GM23338 (cell line): ENCODE measurements at regions not wholly inside any gene's neighbourhood (a gene's known extent, or its start where the extent isn't known, plus 50 kb on each side); places are given as distances from the start of the nearest gene placed in this dataset.

Source experiments
- CREB1 ChIP-seq: fragments of 250-450 bp; sonication (Bioruptor Pico); IDR thresholded peaks from 2 replicates; pipeline ENCODE4 v1.5.0; 2020; ENCODE audit warnings: low read depth, mild to moderate bottlenecking, moderate library complexity
- CTCF ChIP-seq, 2 experiments: fragments of 200-600 bp in 1 of 2; sonication (generic) in 1 of 2; conservative IDR thresholded peaks; 2 replicates each; pipeline versions ENCODE4 v1.5.1 to v1.6.1; 2016 to 2017; ENCODE audit warnings: antibody characterized with exemption in 2 of 2, low read depth in 2 of 2, mild to moderate bottlenecking in 2 of 2, moderate library complexity in 1 of 2
- EZH2 ChIP-seq: fragments of 200-600 bp; sonication (generic); IDR thresholded peaks from one replicate; pipeline ENCODE4 v1.8.0; 2017; ENCODE audit warnings: antibody characterized with exemption, mild to moderate bottlenecking, low read depth; ENCODE audit not compliant: unreplicated experiment
- EZH2phosphoT487 ChIP-seq: fragments of 200-600 bp; sonication (generic); IDR thresholded peaks from one replicate; pipeline ENCODE4 v1.8.1; 2018; ENCODE audit warnings: antibody characterized with exemption; ENCODE audit not compliant: unreplicated experiment
- NANOG ChIP-seq: IDR thresholded peaks from 2 replicates; pipeline ENCODE4 v1.6.1; 2016; ENCODE audit warnings: antibody characterized with exemption, borderline replicate concordance
- POLR2AphosphoS5 ChIP-seq: IDR thresholded peaks from 2 replicates; pipeline ENCODE4 v1.6.1; 2016; ENCODE audit warnings: antibody characterized with exemption, low read depth
- STAT1 ChIP-seq: IDR thresholded peaks from one replicate; pipeline ENCODE4 v1.6.1; 2016; ENCODE audit warnings: antibody characterized with exemption; ENCODE audit not compliant: unreplicated experiment
- ZNF114 ChIP-seq: fragments of 250-450 bp; sonication (Bioruptor Pico); IDR thresholded peaks from 2 replicates; pipeline ENCODE4 v1.5.0; 2020; ENCODE audit warnings: mild to moderate bottlenecking, moderate library complexity
- ZNF331 ChIP-seq: fragments of 250-450 bp; sonication (Bioruptor Pico); IDR thresholded peaks from 2 replicates; pipeline ENCODE4 v1.5.0; 2020; ENCODE audit warnings: low read depth, mild to moderate bottlenecking, moderate library complexity
- TF ChIP-seq, protein P1 (sequence below): IDR thresholded peaks from one replicate; pipeline ENCODE4 v1.6.1; 2018; ENCODE audit warnings: antibody characterized with exemption; ENCODE audit not compliant: unreplicated experiment

DNA sequence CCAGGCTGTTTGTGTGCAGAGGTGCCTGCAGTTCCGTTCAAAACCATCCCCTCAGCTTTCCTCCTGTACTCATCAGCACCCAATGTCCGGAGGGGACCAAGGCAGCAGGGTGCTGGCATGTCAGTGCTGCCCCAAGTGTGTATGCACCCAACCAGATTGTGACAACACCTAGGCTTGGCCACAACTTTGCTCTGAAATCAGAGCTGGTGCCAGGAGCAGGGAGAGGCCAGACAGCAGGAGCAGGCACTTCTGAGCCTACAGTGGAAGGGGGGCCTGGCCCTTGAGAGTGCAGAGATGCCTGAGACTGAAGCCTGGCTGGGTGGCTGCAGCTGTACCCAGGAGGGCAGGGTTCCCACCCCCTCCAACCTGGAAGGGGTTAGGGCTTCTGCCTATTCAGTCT is 56.5 kb upstream of the RASGEF1B start:
- TF ChIP-seq POLR2AphosphoS5 (no peak), CTCF (conservative IDR thresholded peaks at IDR 0.05; ENCODE audit: low read depth in 2 of 2) (no peak), ZNF114 (CRISPR knock-in tag) (no peak), EZH2 (no peak), CREB1 (CRISPR knock-in tag) (no peak), EZH2phosphoT487 (no peak), NANOG (no peak), ZNF331 (CRISPR knock-in tag) (no peak), STAT1 (no peak)
- TF ChIP-seq, protein P1, sequence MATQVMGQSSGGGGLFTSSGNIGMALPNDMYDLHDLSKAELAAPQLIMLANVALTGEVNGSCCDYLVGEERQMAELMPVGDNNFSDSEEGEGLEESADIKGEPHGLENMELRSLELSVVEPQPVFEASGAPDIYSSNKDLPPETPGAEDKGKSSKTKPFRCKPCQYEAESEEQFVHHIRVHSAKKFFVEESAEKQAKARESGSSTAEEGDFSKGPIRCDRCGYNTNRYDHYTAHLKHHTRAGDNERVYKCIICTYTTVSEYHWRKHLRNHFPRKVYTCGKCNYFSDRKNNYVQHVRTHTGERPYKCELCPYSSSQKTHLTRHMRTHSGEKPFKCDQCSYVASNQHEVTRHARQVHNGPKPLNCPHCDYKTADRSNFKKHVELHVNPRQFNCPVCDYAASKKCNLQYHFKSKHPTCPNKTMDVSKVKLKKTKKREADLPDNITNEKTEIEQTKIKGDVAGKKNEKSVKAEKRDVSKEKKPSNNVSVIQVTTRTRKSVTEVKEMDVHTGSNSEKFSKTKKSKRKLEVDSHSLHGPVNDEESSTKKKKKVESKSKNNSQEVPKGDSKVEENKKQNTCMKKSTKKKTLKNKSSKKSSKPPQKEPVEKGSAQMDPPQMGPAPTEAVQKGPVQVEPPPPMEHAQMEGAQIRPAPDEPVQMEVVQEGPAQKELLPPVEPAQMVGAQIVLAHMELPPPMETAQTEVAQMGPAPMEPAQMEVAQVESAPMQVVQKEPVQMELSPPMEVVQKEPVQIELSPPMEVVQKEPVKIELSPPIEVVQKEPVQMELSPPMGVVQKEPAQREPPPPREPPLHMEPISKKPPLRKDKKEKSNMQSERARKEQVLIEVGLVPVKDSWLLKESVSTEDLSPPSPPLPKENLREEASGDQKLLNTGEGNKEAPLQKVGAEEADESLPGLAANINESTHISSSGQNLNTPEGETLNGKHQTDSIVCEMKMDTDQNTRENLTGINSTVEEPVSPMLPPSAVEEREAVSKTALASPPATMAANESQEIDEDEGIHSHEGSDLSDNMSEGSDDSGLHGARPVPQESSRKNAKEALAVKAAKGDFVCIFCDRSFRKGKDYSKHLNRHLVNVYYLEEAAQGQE = no peak
